H1 (cell line): ENCODE measurements at regions not wholly inside any gene's neighbourhood (a gene's known extent, or its start where the extent isn't known, plus 50 kb on each side); places are given as distances from the start of the nearest gene placed in this dataset.

Experiments
- CTCF ChIA-PET: fragments of 300-600 bp; sonication (Branson Sonifier 250); formaldehyde crosslinking; loops from one replicate; lab custom pipeline; 2021; ENCODE audit not compliant: partially characterized antibody; lab: Charles Lee
- POLR2A ChIA-PET: fragments of 300-600 bp; sonication (Branson Sonifier 250); formaldehyde crosslinking; loops from one replicate; lab custom pipeline; 2021; ENCODE audit warnings: inconsistent platforms; ENCODE audit not compliant: partially characterized antibody; lab: Charles Lee
- DNase-seq, 2 experiments: peaks; one replicate each; pipeline versions ENCODE4 v3.0.0 to v3.0.0-alpha.2; 2010 to 2022; ENCODE audit warnings: low spot score in 2 of 2, low read depth in 1 of 2, mixed read lengths in 1 of 2
- FAIRE-seq: peaks from 2 replicates; lab custom pipeline; 2011; peaks lifted over from hg19 to GRCh38; lab: Jason Lieb, UNC
- H2AFZ ChIP-seq: 2 replicates; pipeline ENCODE4 v1.8.1; 2012; ENCODE audit warnings: low read length, inconsistent platforms
- H2AK5ac ChIP-seq: 2 replicates; pipeline ENCODE4 v1.6.1; 2013; ENCODE audit warnings: low read depth, low read length
- H2BK120ac ChIP-seq: replicated peaks from 2 replicates; pipeline ENCODE3; 2013; ENCODE audit warnings: low read depth, low read length, inconsistent platforms
- H2BK12ac ChIP-seq: 2 replicates; pipeline ENCODE4 v1.6.1; 2013; ENCODE audit warnings: low read depth, low read length
- H2BK15ac ChIP-seq: 2 replicates; pipeline ENCODE4 v1.6.1; 2013; ENCODE audit warnings: low read length
- H2BK20ac ChIP-seq: 2 replicates; pipeline ENCODE4 v1.6.1; 2013; ENCODE audit warnings: low read length
- H2BK5ac ChIP-seq: 2 replicates; pipeline ENCODE4 v1.6.1; 2013; ENCODE audit warnings: low read depth, low read length
- H3K14ac ChIP-seq: 2 replicates; pipeline ENCODE4 v1.6.1; 2013; ENCODE audit warnings: inconsistent platforms; ENCODE audit not compliant: insufficient read length
- H3K18ac ChIP-seq: 2 replicates; pipeline ENCODE4 v1.6.1; 2013; ENCODE audit warnings: low read length; ENCODE audit errors: extremely low read depth
- H3K23ac ChIP-seq: 2 replicates; pipeline ENCODE4 v1.6.1; 2013; ENCODE audit warnings: inconsistent platforms; ENCODE audit not compliant: insufficient read length
- H3K23me2 ChIP-seq: 2 replicates; pipeline ENCODE4 v1.6.1; 2013; ENCODE audit warnings: low read depth, low read length
- H3K27ac ChIP-seq: 2 replicates; pipeline ENCODE4 v1.6.1; 2011; ENCODE audit warnings: low read depth, low read length, inconsistent platforms
- H3K27me3 ChIP-seq, 4 experiments: replicated peaks in 1 of 4; 1 replicate in 1 of 4; 2 replicates in 3 of 4; pipeline versions ENCODE4 v1.6.1 to v1.8.1; 2011 to 2013; ENCODE audit warnings: low read length in 3 of 4, mild to moderate bottlenecking in 3 of 4, inconsistent platforms in 2 of 4, mixed read lengths in 2 of 4, moderate library complexity in 1 of 4; ENCODE audit not compliant: control insufficient read depth in 3 of 4, insufficient read depth in 3 of 4; ENCODE audit errors: extremely low read depth in 1 of 4
- H3K36me3 ChIP-seq, 4 experiments: 2 replicates each; pipeline versions ENCODE4 v1.6.1 to v1.8.1; 2011 to 2013; ENCODE audit warnings: mild to moderate bottlenecking in 4 of 4, low read length in 3 of 4, moderate library complexity in 2 of 4, control low read depth in 1 of 4, inconsistent platforms in 1 of 4; ENCODE audit not compliant: insufficient read depth in 4 of 4, control insufficient read depth in 2 of 4
- H3K4ac ChIP-seq: replicated peaks from 2 replicates; pipeline ENCODE3; 2013; ENCODE audit warnings: low read length, low read depth, mixed read lengths, inconsistent platforms; ENCODE audit not compliant: insufficient read length
- H3K4me1 ChIP-seq, 4 experiments: replicated peaks in 1 of 4; 1 replicate in 1 of 4; 2 replicates in 3 of 4; pipeline versions ENCODE4 v1.6.1 to v1.8.1; 2011 to 2013; ENCODE audit warnings: low read length in 3 of 4, inconsistent platforms in 2 of 4, mixed read lengths in 1 of 4; ENCODE audit not compliant: insufficient read depth in 4 of 4, control insufficient read depth in 3 of 4
- H3K4me2 ChIP-seq, 2 experiments: 2 replicates each; pipeline versions ENCODE4 v1.6.1 to v1.8.1; 2011 to 2013; ENCODE audit warnings: low read depth in 2 of 2, low read length in 2 of 2, control low read depth in 1 of 2, inconsistent platforms in 1 of 2, mild to moderate bottlenecking in 1 of 2; ENCODE audit not compliant: insufficient read depth in 1 of 2
- H3K4me3 ChIP-seq, 4 experiments: fragments of 200-600, 300-600 bp in 1 of 4; sonication (generic), shearing (Covaris generic), sonication (Bioruptor Twin) in 1 of 4; 2 replicates each; pipeline versions ENCODE4 v1.5.1 to v1.8.1; 2011 to 2016; ENCODE audit warnings: low read length in 4 of 4, low read depth in 3 of 4, control low read depth in 2 of 4, inconsistent platforms in 2 of 4, mild to moderate bottlenecking in 2 of 4, mixed read lengths in 1 of 4, moderate library complexity in 1 of 4; ENCODE audit not compliant: insufficient read depth in 2 of 4; ENCODE audit errors: extremely low read depth in 1 of 4
- H3K56ac ChIP-seq: replicated peaks from 2 replicates; pipeline ENCODE3; 2013; ENCODE audit warnings: low read depth, mild to moderate bottlenecking, mixed read lengths, low read length, inconsistent platforms; ENCODE audit not compliant: insufficient read length
- H3K79me1 ChIP-seq: 2 replicates; pipeline ENCODE4 v1.6.1; 2013; ENCODE audit warnings: low read depth, low read length, control low read depth
- H3K79me2 ChIP-seq, 2 experiments: 2 replicates each; pipeline versions ENCODE4 v1.6.1 to v1.8.1; 2012 to 2013; ENCODE audit warnings: low read length in 2 of 2, mild to moderate bottlenecking in 2 of 2, inconsistent platforms in 1 of 2; ENCODE audit not compliant: insufficient read depth in 2 of 2, control insufficient read depth in 1 of 2
- H3K9ac ChIP-seq, 4 experiments: replicated peaks in 1 of 4; 1 replicate in 1 of 4; 2 replicates in 3 of 4; pipeline versions ENCODE4 v1.6.1 to v1.8.1; 2011 to 2013; ENCODE audit warnings: low read depth in 3 of 4, low read length in 3 of 4, control low read depth in 2 of 4, mild to moderate bottlenecking in 2 of 4, moderate library complexity in 2 of 4, inconsistent platforms in 1 of 4; ENCODE audit errors: extremely low read depth in 1 of 4
- H3K9me3 ChIP-seq, 2 experiments: 2 replicates each; pipeline versions ENCODE4 v1.6.1 to v1.8.1; 2012 to 2013; ENCODE audit warnings: mild to moderate bottlenecking in 2 of 2, moderate library complexity in 2 of 2, control low read depth in 1 of 2, inconsistent platforms in 1 of 2, low read depth in 1 of 2, low read length in 1 of 2, mixed read lengths in 1 of 2; ENCODE audit not compliant: insufficient read depth in 2 of 2
- H4K20me1 ChIP-seq, 2 experiments: replicated peaks in 1 of 2; 2 replicates each; pipeline versions ENCODE3 to v1.8.1; 2011 to 2013; ENCODE audit warnings: inconsistent platforms in 2 of 2, low read length in 2 of 2, mild to moderate bottlenecking in 1 of 2; ENCODE audit not compliant: insufficient read depth in 2 of 2, control insufficient read depth in 1 of 2
- H4K5ac ChIP-seq: 2 replicates; pipeline ENCODE4 v1.6.1; 2013; ENCODE audit warnings: low read length, low read depth, mixed read lengths, inconsistent platforms; ENCODE audit not compliant: insufficient read length
- H4K8ac ChIP-seq: 2 replicates; pipeline ENCODE4 v1.8.0; 2013; ENCODE audit warnings: mild to moderate bottlenecking, moderate library complexity, low read length, inconsistent platforms; ENCODE audit not compliant: insufficient read depth; ENCODE audit errors: extremely low read depth
- H4K91ac ChIP-seq: replicated peaks from 2 replicates; pipeline ENCODE3; 2013; ENCODE audit warnings: low read length, mixed read lengths, inconsistent platforms; ENCODE audit not compliant: insufficient read length
- EP300 ChIP-seq, 2 experiments: IDR thresholded peaks; 1 replicate in 1 of 2; 2 replicates in 1 of 2; pipeline ENCODE4 v1.6.1; 2011 to 2012; ENCODE audit warnings: low read depth in 2 of 2, low read length in 2 of 2, mild to moderate bottlenecking in 2 of 2, borderline replicate concordance in 1 of 2, inconsistent platforms in 1 of 2, moderate library complexity in 1 of 2
- HDAC6 ChIP-seq: IDR thresholded peaks from one replicate; pipeline ENCODE4 v1.7.1; 2012; ENCODE audit warnings: low read depth, mild to moderate bottlenecking, inconsistent platforms, low read length, moderate library complexity
- JUND ChIP-seq: IDR thresholded peaks from 2 replicates; pipeline ENCODE4 v1.6.1; 2011; ENCODE audit warnings: mild to moderate bottlenecking, improper control_type of control experiment, low read length
- KDM5A ChIP-seq: fragments of 200-600 bp; IDR thresholded peaks from 2 replicates; pipeline ENCODE4 v1.7.1; 2012; ENCODE audit warnings: mild to moderate bottlenecking, low read length, inconsistent platforms, mixed read lengths
- RNF2 ChIP-seq: fragments of 200-900, 300-1000 bp; sonication (generic); IDR thresholded peaks from 2 replicates; pipeline ENCODE4 v1.7.1; 2016; ENCODE audit warnings: borderline replicate concordance, low read depth, mild to moderate bottlenecking, antibody characterized with exemption, low read length; ENCODE audit not compliant: poor library complexity, severe bottlenecking; ENCODE audit errors: missing control alignments
- ZNF274 ChIP-seq: IDR thresholded peaks from 2 replicates; pipeline ENCODE4 v1.7.0; 2012; ENCODE audit warnings: low read length, borderline replicate concordance; ENCODE audit errors: extremely low read depth
- WGBS, 2 experiments: shearing (Covaris generic) in 1 of 2; methylation state at CpG; one replicate each; pipeline versions ENCODE4 v1.1.6 to v1.1.7; 2013 to 2015; ENCODE audit warnings: low lambda C conversion rate in 2 of 2, mixed read lengths in 2 of 2, inconsistent platforms in 1 of 2, low coverage in 1 of 2, missing lambda C conversion rate in 1 of 2; ENCODE audit not compliant: insufficient replicate concordance in 2 of 2, insufficient coverage in 1 of 2, insufficient read length in 1 of 2; ENCODE audit errors: extremely low coverage in 1 of 2, missing lambda C conversion rate in 1 of 2; 5-methylcytosine and 5-hydroxymethylcytosine counted together
- TF ChIP-seq, protein P1 (sequence below): IDR thresholded peaks from 2 replicates; pipeline ENCODE4 v1.6.1; 2011; ENCODE audit warnings: low read depth, mild to moderate bottlenecking, low read length; ENCODE audit not compliant: insufficient read depth
- TF ChIP-seq, protein P2 (sequence below): IDR thresholded peaks from 2 replicates; pipeline ENCODE4 v1.6.1; 2012; ENCODE audit warnings: low read length, inconsistent platforms

GRCh38 chr2:129751409-129751808, 228.1 kb upstream of the RAB6C start:
- Histone ChIP-seq H3K14ac (no peak overlapping the region), H3K4me2 (no peak overlapping the region), H2BK12ac (no peak overlapping the region), H2BK120ac (no peak overlapping the region), H2AK5ac (no peak overlapping the region), H3K27me3 (no peaks in the 10 kb centered on the region), H2BK15ac (no peak overlapping the region), H3K4me1 (peaks cover 0 to 2% (median 0%) of the 10 kb centered on the region in 4 experiments; a peak in 1 of 7 replicates), H3K56ac (no peak overlapping the region), H3K23me2 (no peaks in the 10 kb centered on the region)
- DNase-seq (no peak), FAIRE-seq (no peak)
- TF ChIP-seq EP300 (IDR thresholded peaks at IDR 0.05; ENCODE audit: borderline replicate concordance in 1 of 2, low read depth in 2 of 2, low read length in 2 of 2) (no peak), ZNF274 (no peak), RNF2 (no peak), JUND (no peak), HDAC6 (no peak), KDM5A (no peak)
- TF ChIP-seq, protein P1, sequence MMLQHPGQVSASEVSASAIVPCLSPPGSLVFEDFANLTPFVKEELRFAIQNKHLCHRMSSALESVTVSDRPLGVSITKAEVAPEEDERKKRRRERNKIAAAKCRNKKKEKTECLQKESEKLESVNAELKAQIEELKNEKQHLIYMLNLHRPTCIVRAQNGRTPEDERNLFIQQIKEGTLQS = no peak
- TF ChIP-seq, protein P2, sequence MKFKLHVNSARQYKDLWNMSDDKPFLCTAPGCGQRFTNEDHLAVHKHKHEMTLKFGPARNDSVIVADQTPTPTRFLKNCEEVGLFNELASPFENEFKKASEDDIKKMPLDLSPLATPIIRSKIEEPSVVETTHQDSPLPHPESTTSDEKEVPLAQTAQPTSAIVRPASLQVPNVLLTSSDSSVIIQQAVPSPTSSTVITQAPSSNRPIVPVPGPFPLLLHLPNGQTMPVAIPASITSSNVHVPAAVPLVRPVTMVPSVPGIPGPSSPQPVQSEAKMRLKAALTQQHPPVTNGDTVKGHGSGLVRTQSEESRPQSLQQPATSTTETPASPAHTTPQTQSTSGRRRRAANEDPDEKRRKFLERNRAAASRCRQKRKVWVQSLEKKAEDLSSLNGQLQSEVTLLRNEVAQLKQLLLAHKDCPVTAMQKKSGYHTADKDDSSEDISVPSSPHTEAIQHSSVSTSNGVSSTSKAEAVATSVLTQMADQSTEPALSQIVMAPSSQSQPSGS = no peak
- TF ChIP-seq, all 59 proteins: peak for 0
- H3K9ac ChIP-seq = no peak overlapping the region
- H4K91ac ChIP-seq = no peak overlapping the region
- no peaks in the 10 kb centered on the region for H3K79me1 ChIP-seq
- H4K8ac ChIP-seq = no peak overlapping the region
- H3K79me2 ChIP-seq = no peaks in the 10 kb centered on the region
- H3K18ac ChIP-seq = no peak overlapping the region
- no peak overlapping the region for H3K4ac ChIP-seq
- H3K27ac ChIP-seq = no peak overlapping the region
- H2BK20ac ChIP-seq = no peak overlapping the region
- H3K4me3 ChIP-seq = no peak overlapping the region
- H3K36me3 ChIP-seq = no peaks in the 10 kb centered on the region
- H2AFZ ChIP-seq = no peak overlapping the region
- no peak overlapping the region for H2BK5ac ChIP-seq
- H3K9me3 ChIP-seq = no peaks in the 10 kb centered on the region
- H4K20me1 ChIP-seq = no peaks in the 10 kb centered on the region
- no peak overlapping the region for H4K5ac ChIP-seq
- 90% methylated on average over 1 of the region's 1 CpG; no CpG with 5 or more reads in 1 of the 2 experiments for WGBS, 2 experiments
- ChIA-PET POLR2A (no interaction called here), CTCF (interaction anchor here (0.7 to 2.6 kb wide), 3 partner anchors 10 to 172 kb away, joined by 3 to 9 read pairs (median 3); no protein-coding TSS in a partner anchor)
- no peak overlapping the region for H3K23ac ChIP-seq
